T-cell (primary cell): ENCODE measurements at regions not wholly inside any gene's neighbourhood (a gene's known extent, or its start where the extent isn't known, plus 50 kb on each side); places are given as distances from the start of the nearest gene placed in this dataset.
A peak's percentile ranks its signal among the peaks of the same experiment; 100 is the strongest.
"Not testable (repeated sequence)": the region's sequence is repeated elsewhere in the genome, so short reads cannot be mapped to it uniquely, and the experiment has no call there.

Experiments used
- ATAC-seq, 4 experiments: fragments of 200-7000 bp in 3 of 4; fragments of 150-1000 bp in 1 of 4; cut with Tn5 transposase; replicated peaks in 1 of 4; 1 replicate in 3 of 4; 2 replicates in 1 of 4; pipeline ENCODE4 v1.10.0; 2021; ENCODE audit warnings: moderate library complexity in 3 of 4, mild to moderate bottlenecking in 2 of 4, moderate number of reproducible peaks in 1 of 4
- CTCF ChIA-PET, 2 donors: fragments of 300-600 bp; sonication (Branson Sonifier 250); formaldehyde crosslinking; loops; one replicate each; lab custom pipeline; 2022; ENCODE audit warnings: antibody characterized with exemption in 2 of 2; lab: Charles Lee
- POLR2A ChIA-PET, 2 donors: fragments of 300-600 bp; sonication (Branson Sonifier 250); formaldehyde crosslinking; loops; one replicate each; lab custom pipeline; 2022; ENCODE audit warnings: antibody characterized with exemption in 2 of 2; lab: Charles Lee
- DNase-seq, 35 experiments: peaks; one replicate each; pipeline versions ENCODE4 v3.0.0 to v3.0.0-alpha.2; 2013 to 2023
- H3K27ac ChIP-seq: one replicate; pipeline ENCODE4 v1.5.1; 2013; ENCODE audit warnings: low read length
- H3K27me3 ChIP-seq, 2 experiments: replicated peaks in 1 of 2; 1 replicate in 1 of 2; 2 replicates in 1 of 2; pipeline versions ENCODE4 v1.6.1 to v1.7.0; 2013; ENCODE audit warnings: low read length in 1 of 2, mixed read lengths in 1 of 2; ENCODE audit not compliant: control insufficient read depth in 2 of 2, insufficient read depth in 2 of 2; ENCODE audit errors: extremely low read depth in 1 of 2
- H3K36me3 ChIP-seq, 2 donors: 1 replicate in 1 of 2; 2 replicates in 1 of 2; pipeline versions ENCODE4 v1.6.1 to v1.7.0; 2013; ENCODE audit warnings: low read length in 1 of 2; ENCODE audit not compliant: control insufficient read depth in 2 of 2, insufficient read depth in 1 of 2; ENCODE audit errors: extremely low read depth in 1 of 2
- H3K4me1 ChIP-seq, 2 experiments: 1 replicate in 1 of 2; 2 replicates in 1 of 2; pipeline versions ENCODE4 v1.6.1 to v1.7.0; 2013; ENCODE audit warnings: low read length in 2 of 2, mixed read lengths in 1 of 2; ENCODE audit not compliant: insufficient read depth in 2 of 2, control insufficient read depth in 1 of 2; ENCODE audit errors: extremely low read depth in 1 of 2
- H3K4me3 ChIP-seq, 2 donors: 1 replicate in 1 of 2; 2 replicates in 1 of 2; pipeline versions ENCODE4 v1.5.1 to v1.7.0; 2013; ENCODE audit warnings: mild to moderate bottlenecking in 2 of 2, low read length in 1 of 2, moderate library complexity in 1 of 2; ENCODE audit not compliant: control insufficient read depth in 1 of 2; ENCODE audit errors: extremely low read depth in 1 of 2
- H3K9me3 ChIP-seq: 2 replicates; pipeline ENCODE4 v1.7.0; 2013
- H3K27ac Mint-ChIP-seq, 2 donors: one replicate each; pipeline ENCODE4 v1.8.0; 2020 to 2021; ENCODE audit warnings: mild to moderate bottlenecking in 2 of 2, mixed read lengths in 2 of 2
- H3K27me3 Mint-ChIP-seq, 2 donors: one replicate each; pipeline ENCODE4 v1.8.0; 2021 to 2022; ENCODE audit warnings: mixed read lengths in 2 of 2
- H3K36me3 Mint-ChIP-seq: one replicate; pipeline ENCODE4 v1.8.0; 2021; ENCODE audit warnings: mixed read lengths
- H3K4me1 Mint-ChIP-seq, 3 donors: one replicate each; pipeline ENCODE4 v1.8.0; 2020 to 2022; ENCODE audit warnings: mixed read lengths in 3 of 3, mild to moderate bottlenecking in 1 of 3
- H3K4me3 Mint-ChIP-seq, 3 donors: one replicate each; pipeline ENCODE4 v1.8.0; 2020 to 2022; ENCODE audit warnings: mild to moderate bottlenecking in 3 of 3, mixed read lengths in 3 of 3, moderate library complexity in 3 of 3
- H3K9me3 Mint-ChIP-seq, 3 donors: one replicate each; pipeline ENCODE4 v1.8.0; 2020 to 2022; ENCODE audit warnings: mixed read lengths in 3 of 3
- WGBS: methylation state at CpG from one replicate; pipeline ENCODE4 v1.1.5; 2013; ENCODE audit warnings: missing lambda C conversion rate; ENCODE audit not compliant: insufficient coverage; 5-methylcytosine and 5-hydroxymethylcytosine counted together

- Histone ChIP-seq H3K4me3 (no peak overlapping the region), H3K4me1 (peaks cover 5 to 13% of the 10 kb centered on the region in 2 experiments), H3K27ac (no peak overlapping the region), H3K36me3 (no peaks in the 10 kb centered on the region), H3K27me3 (no peaks in the 10 kb centered on the region), H3K9me3 (no peaks in the 10 kb centered on the region)
- peak overlapping the region in 1 of 2 donors; percentile 28 for H3K27ac Mint-ChIP-seq
- no peaks in the 10 kb centered on the region for H3K9me3 Mint-ChIP-seq
- DNase-seq, result no peak
- peak overlapping the region; percentile 35 to 43 (median 36) for H3K4me3 Mint-ChIP-seq
- ATAC-seq, result no peak
- WGBS, result 52% methylated on average over 2 of the region's 7 CpGs
- peaks cover 27 to 39% (median 35%) of the 10 kb centered on the region in 3 donors for H3K4me1 Mint-ChIP-seq
- ChIA-PET CTCF (interaction anchor here in 1 of 2 donors (0.7 kb wide), 1 partner anchor 357 kb away, joined by 3 read pairs; no protein-coding TSS in a partner anchor), POLR2A (no interaction called here)
- peaks cover 3% of the 10 kb centered on the region for H3K36me3 Mint-ChIP-seq
- no peaks in the 10 kb centered on the region for H3K27me3 Mint-ChIP-seq
Observed at GRCh38 chr21:29434081-29434480, 135.4 kb downstream of the BACH1 start.

- DNase-seq, H3K27me3 Mint-ChIP-seq, CTCF ChIA-PET, H3K27me3 ChIP-seq, H3K36me3 ChIP-seq, H3K4me3 ChIP-seq, H3K27ac ChIP-seq, ATAC-seq, H3K9me3 Mint-ChIP-seq, H3K36me3 Mint-ChIP-seq, POLR2A ChIA-PET, H3K9me3 ChIP-seq: not testable (repeated sequence)
- H3K4me3 Mint-ChIP-seq, result peak overlapping the region in 2 of 3 donors; percentile 36 to 43
- peaks cover 5 to 13% of the 10 kb centered on the region in 2 experiments for H3K4me1 ChIP-seq
- H3K27ac Mint-ChIP-seq, result peak overlapping the region in 1 of 2 donors; percentile 4
- WGBS, result no CpG with 5 or more reads among the region's 2 CpGs
- peaks cover 27 to 39% (median 35%) of the 10 kb centered on the region in 3 donors for H3K4me1 Mint-ChIP-seq
Observed at GRCh38 chr21:29434982-29435381, 136.3 kb downstream of the BACH1 start.

GRCh38 chr21:29436143-29436542 lies 137.4 kb downstream of the BACH1 start:
- Histone ChIP-seq H3K27ac (peak overlapping the region; percentile 53), H3K9me3 (no peaks in the 10 kb centered on the region), H3K4me1 (peaks cover 5 to 13% of the 10 kb centered on the region in 2 experiments), H3K27me3 (no peaks in the 10 kb centered on the region), H3K4me3 (peak overlapping the region in 1 of 2 donors; percentile 34), H3K36me3 (no peaks in the 10 kb centered on the region)
- ChIA-PET CTCF (no interaction called here), POLR2A (no interaction called here)
- WGBS, result 60% methylated on average over 1 of the region's 5 CpGs
- DNase-seq (peak; percentile 13 to 69 (median 45)), ATAC-seq (peak; percentile 87 to 97 (median 93))
- Mint-ChIP-seq H3K4me3 (peak overlapping the region; percentile 76 to 79 (median 78)), H3K4me1 (peaks cover 27 to 39% (median 35%) of the 10 kb centered on the region in 3 donors), H3K36me3 (peaks cover 3% of the 10 kb centered on the region), H3K27ac (peak overlapping the region; percentile 87 to 88), H3K27me3 (no peaks in the 10 kb centered on the region), H3K9me3 (no peaks in the 10 kb centered on the region)

- CTCF ChIA-PET, result no interaction called here
- peak; percentile 38 to 53 (median 49) for ATAC-seq
- Histone ChIP-seq H3K27ac (peak overlapping the region; percentile 53), H3K9me3 (no peaks in the 10 kb centered on the region), H3K4me3 (peak overlapping the region in 1 of 2 donors; percentile 34), H3K27me3 (no peaks in the 10 kb centered on the region), H3K36me3 (no peaks in the 10 kb centered on the region), H3K4me1 (peaks cover 5 to 13% of the 10 kb centered on the region in 2 experiments)
- Mint-ChIP-seq H3K27me3 (no peaks in the 10 kb centered on the region), H3K9me3 (no peaks in the 10 kb centered on the region), H3K4me3 (peak overlapping the region; percentile 76 to 79 (median 78)), H3K36me3 (peaks cover 3% of the 10 kb centered on the region), H3K4me1 (peaks cover 27 to 39% (median 36%) of the 10 kb centered on the region in 3 donors), H3K27ac (peak overlapping the region; percentile 87 to 88)
- DNase-seq, result peak in 4 of 35 experiments; percentile 2 to 24 (median 6)
- 69% methylated on average over 2 of the region's 2 CpGs for WGBS
- POLR2A ChIA-PET, result no interaction called here
Observed at GRCh38 chr21:29436650-29437049, 137.9 kb downstream of the BACH1 start.

- Mint-ChIP-seq H3K27ac (no peak overlapping the region), H3K4me1 (peaks cover 15 to 19% (median 16%) of the 10 kb centered on the region in 3 donors), H3K4me3 (no peak overlapping the region), H3K36me3 (peaks cover 4% of the 10 kb centered on the region), H3K9me3 (no peaks in the 10 kb centered on the region), H3K27me3 (no peaks in the 10 kb centered on the region)
- WGBS, result 94% methylated on average over 2 of the region's 3 CpGs
- peaks cover 0 to 4% of the 10 kb centered on the region in 2 experiments for H3K4me1 ChIP-seq
- no peak overlapping the region for H3K27ac ChIP-seq
- DNase-seq (no peak), ATAC-seq (no peak)
- CTCF ChIA-PET, result no interaction called here
- POLR2A ChIA-PET, result no interaction called here
- H3K36me3 ChIP-seq, result no peaks in the 10 kb centered on the region
- H3K4me3 ChIP-seq, result no peak overlapping the region
- H3K27me3 ChIP-seq, result no peaks in the 10 kb centered on the region
- H3K9me3 ChIP-seq, result no peaks in the 10 kb centered on the region
Observed at GRCh38 chr21:29441651-29442050, 142.9 kb downstream of the BACH1 start.

GRCh38 chr21:29443411-29444010 lies 144.8 kb downstream of the BACH1 start:
- peaks cover 4% of the 10 kb centered on the region for H3K36me3 Mint-ChIP-seq
- no peak for DNase-seq
- H3K27ac Mint-ChIP-seq, result no peak overlapping the region
- H3K27me3 Mint-ChIP-seq, result no peaks in the 10 kb centered on the region
- Histone ChIP-seq H3K9me3 (no peaks in the 10 kb centered on the region), H3K27ac (no peak overlapping the region), H3K27me3 (no peaks in the 10 kb centered on the region), H3K36me3 (no peaks in the 10 kb centered on the region), H3K4me1 (peaks cover 0 to 4% of the 10 kb centered on the region in 2 experiments), H3K4me3 (no peak overlapping the region)
- WGBS, result no CpG with 5 or more reads among the region's 1 CpG
- ChIA-PET CTCF (no interaction called here), POLR2A (no interaction called here)
- no peak overlapping the region for H3K4me3 Mint-ChIP-seq
- H3K4me1 Mint-ChIP-seq, result peaks cover 3 to 12% (median 9%) of the 10 kb centered on the region in 3 donors
- peaks cover 0 to 2% (median 2%) of the 10 kb centered on the region in 3 donors for H3K9me3 Mint-ChIP-seq
- ATAC-seq, result no peak
